ENCODE measurements at regions not wholly inside any gene's neighbourhood (a gene's known extent, or its start where the extent isn't known, plus 50 kb on each side); places are given as distances from the start of the nearest gene placed in this dataset.
"Not testable (repeated sequence)": the region's sequence is repeated elsewhere in the genome, so short reads cannot be mapped to it uniquely, and the experiment has no call there.

- no peak for DNase-seq
Measured at GRCh38 chr5:2874099-2874498, 122.6 kb upstream of the IRX2 start.

DNA sequence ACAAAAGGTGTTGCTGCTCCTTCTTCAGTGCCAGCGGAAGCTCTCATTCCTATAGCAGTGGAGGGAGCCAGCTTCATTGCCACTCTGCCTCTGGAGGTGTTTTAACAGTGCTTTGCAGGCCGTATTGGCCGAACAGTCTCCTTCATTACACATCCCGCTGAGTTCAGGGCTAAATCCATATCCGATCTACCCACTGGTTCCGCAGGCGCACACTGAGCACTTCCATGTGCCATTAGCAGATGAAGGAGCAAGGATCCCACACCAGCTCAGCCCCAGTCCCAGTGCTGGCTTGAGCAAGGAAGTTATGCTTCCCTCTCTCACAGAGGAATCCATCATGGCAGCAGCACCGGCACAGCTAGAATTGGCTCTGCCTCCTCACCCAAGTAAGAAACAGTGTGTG is 121.2 kb upstream of the IRX2 start:
- DNase-seq = no peak

- DNase-seq = no peak
Measured at GRCh38 chr5:2871282-2871681, 119.8 kb upstream of the IRX2 start.

DNA sequence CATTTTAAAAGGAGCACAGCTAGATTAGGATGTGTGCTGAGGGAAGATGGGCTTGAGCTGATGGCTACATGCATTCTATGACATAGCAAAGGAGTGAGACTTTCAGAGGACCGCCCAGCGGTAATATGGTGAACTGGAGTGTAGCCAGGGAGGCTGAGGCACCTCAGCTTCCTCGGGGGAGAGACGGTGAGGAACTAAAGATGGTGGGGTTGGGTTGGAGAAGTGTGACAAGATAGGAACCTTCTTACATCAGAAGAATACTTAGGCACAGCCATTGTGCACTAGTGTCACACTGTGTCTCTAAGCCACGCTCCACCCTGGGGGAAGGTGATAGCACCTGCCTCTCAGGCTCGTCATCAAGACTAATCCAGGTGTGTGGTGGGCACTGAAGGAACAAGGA is 118.0 kb upstream of the IRX2 start:
- no peak for DNase-seq

GRCh38 chr5:2867373-2867933 is 116.0 kb upstream of the IRX2 start:
- no peak for DNase-seq

GRCh38 chr5:2866662-2867372 is 115.3 kb upstream of the IRX2 start:
- DNase-seq = no peak

- DNase-seq = no peak
Measured at GRCh38 chr5:2865856-2866255, 114.4 kb upstream of the IRX2 start.

DNA sequence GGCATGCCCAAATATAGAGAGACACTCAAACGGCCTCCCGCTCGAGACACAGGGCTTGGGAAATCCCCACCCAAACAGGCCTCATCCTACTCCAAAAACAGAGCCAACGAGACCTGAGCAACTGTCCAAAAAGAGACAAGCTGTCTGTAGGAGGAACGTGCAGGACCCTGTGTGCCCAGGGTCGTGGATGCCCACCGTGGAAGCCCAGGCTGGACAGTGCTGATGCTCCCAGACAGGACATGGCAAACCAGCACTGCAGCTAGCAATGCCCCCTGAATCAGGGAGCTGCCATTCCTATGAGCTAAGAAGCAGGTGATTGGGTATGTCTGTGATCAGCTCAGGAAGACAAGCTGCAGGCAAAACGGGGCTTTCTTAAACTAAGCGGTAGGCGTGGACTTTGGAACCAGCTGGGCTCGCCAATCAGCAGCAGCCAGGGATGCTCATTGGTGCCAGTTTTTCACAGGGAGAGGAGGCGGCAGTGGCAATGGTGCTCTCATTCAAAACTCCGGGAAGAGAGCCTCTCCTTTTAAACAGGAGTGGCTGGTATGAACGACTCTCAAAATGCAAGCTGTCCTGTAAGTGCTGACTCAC is 113.1 kb upstream of the IRX2 start:
- no peak for DNase-seq

DNA sequence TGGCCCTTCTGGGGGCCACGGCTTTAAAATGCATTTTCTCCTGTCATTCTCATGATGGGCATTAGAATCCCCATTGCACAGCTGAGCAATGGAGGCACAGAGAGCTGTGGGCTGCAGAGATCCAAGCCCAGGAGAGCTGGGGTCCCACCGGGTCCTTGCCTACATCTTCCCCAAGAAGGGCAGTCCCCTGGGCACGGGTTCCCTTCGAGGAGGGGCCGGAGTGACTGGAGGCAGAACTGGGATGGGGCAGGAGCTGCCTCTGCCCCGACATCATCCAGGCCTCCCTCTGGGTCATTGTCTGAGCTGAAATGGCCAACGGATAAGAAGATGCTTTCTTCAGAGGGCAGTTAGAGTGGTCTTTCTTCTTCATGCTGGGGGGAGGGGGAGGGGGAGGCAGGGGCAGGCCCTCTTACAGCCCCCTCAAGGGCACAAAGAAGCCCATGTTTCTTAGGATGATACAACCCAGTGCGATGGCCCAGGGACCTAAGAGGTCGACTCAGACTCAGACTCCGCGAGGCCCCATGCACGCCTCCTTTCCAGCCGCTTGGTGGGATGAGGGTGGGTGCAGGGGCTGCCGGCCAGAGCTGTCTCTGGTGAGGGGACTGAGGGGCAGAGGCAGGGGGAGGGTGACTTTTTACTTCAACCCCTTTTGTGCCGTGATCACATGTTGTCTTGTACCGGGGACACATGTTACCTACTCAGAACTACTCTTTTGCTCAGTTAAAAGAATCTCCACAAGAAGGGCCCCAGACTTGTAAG is 112.4 kb upstream of the IRX2 start:
- DNase-seq = no peak

GRCh38 chr5:2863133-2863532 is 111.7 kb upstream of the IRX2 start:
- no peak for DNase-seq

DNA sequence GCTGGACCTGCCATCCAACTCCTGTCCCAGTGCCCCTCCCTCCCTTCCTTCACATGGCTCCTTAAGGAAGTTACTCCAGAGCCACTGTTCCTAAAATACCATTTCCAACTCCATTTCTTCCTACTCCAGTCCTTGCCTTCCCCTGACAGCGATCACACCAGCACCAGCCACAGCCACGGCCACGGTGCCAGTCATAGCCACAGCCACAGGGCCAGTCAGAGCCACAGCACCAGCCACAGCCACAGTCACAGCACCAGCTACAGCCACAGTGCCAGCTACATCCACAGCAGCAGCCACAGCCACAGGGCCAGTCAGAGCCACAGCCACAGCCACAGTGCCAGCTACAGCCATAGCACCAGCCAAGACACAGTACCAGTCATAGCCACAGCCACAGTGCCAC is 110.7 kb upstream of the IRX2 start:
- not testable (repeated sequence) for DNase-seq

DNA sequence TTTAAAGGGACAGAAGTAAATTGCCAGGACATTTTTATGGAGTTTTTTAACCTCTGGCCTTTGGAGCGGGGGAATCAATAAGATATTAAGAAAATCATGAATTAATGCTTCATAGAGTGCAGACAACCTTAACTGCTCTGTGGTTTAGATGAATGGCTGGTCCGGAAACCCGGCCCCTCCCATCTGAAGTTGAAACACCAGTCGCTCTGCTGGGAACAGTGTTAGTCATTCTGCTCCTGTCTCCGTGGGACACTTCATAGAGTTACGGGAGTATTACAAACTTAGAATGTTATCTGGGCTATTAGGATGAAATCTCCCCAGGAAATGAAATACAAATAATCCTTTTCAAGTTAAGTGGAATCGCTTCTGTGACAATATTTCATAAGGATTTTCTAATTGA is 110.1 kb upstream of the IRX2 start:
- DNase-seq = no peak

DNA sequence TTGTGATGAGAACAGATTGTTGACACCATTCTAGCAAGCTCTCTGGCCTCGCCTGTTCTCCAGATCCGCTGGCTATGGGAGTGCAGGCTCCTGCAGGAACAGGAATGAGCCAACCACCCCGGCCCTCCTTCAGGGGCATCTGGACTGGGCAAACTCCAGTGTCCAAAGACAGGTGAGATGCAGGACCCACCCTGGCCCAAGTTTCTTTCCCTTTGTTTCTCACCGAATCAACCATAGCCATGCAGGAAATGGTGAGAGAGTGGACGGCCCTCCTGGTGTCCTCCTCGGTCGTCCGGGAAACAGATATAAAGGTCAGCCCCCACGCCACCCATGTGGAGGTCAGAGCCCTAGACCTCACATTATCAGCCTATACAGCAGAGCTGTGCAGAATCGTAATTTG is 108.6 kb upstream of the IRX2 start:
- no peak for DNase-seq

DNA sequence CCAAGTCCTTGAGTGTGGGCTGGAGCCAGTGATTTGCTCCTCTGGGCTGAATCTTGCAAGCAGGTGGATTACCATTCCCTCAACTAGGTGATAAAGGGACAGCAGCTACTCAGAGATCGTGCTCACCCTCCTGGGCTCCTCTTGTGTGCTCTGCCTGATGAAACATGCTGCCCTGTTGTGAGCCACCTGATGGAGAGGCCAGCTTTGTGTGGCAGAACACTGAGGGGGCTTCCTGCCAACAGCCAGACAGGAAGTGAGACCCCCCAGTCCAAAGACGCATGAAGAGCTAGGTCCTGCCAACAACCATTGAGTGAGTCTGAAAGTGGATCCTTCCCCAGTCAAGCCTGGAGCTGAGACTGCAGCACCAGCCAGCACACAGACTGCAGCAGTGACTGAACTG is 106.4 kb upstream of the IRX2 start:
- DNase-seq = no peak

DNA sequence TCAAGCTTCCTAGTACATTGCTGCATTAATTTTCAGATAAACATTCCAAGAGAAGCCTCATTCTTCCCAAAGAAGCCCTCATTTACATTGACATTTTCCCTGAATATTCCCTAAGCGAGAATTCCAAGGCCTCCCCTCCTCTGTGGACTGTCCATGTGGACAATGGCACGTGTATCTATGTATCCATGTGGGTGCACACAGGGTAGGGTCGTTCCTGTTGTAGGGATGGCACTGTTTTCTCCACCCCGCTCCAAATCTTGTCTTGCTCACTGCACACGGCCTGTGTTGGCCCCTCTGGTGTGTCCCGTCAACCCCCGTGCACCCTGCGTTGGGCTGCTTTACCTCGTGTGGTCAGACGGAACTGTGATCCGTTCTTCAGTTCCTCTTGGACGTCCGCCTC is 104.7 kb upstream of the IRX2 start:
- DNase-seq = no peak

- no peak for DNase-seq
Measured at GRCh38 chr5:2852446-2852845, 101.0 kb upstream of the IRX2 start.

GRCh38 chr5:2851895-2852294 is 100.4 kb upstream of the IRX2 start:
- no peak for DNase-seq

GRCh38 chr5:2849429-2849828 is 98.0 kb upstream of the IRX2 start:
- no peak for DNase-seq

GRCh38 chr5:2848619-2849018 is 97.1 kb upstream of the IRX2 start:
- no peak for DNase-seq

- DNase-seq = no peak
Measured at GRCh38 chr5:2847608-2848007, 96.1 kb upstream of the IRX2 start.

GRCh38 chr5:2841208-2841607 is 89.7 kb upstream of the IRX2 start:
- DNase-seq = no peak

GRCh38 chr5:2840372-2840915 is 89.0 kb upstream of the IRX2 start:
- no peak for DNase-seq

GRCh38 chr5:2836133-2836532 is 84.7 kb upstream of the IRX2 start:
- DNase-seq = no peak

DNA sequence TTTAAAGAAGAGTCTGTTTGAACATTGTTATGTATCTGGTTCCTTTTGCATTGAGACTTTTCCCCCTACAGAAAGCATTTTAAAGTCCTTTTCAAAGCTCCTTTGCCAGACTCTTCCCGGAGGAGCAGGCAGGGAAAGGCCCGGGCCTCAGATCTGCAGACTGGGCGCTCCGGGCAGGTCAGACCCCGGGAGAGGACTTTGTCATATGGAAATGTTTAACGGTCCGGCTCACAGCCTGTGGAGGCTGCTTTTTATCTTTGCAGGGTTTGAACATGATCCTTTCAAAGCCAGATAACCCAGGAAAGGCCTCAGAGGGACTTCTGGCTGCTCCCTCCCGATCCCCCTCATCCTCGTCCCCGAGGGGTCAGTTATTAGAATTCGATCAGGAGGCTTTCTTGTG is 82.1 kb upstream of the IRX2 start:
- DNase-seq = no peak

Measured in DMS53 (cell line).